ENCODE measurements at regions not wholly inside any gene's neighbourhood (a gene's known extent, or its start where the extent isn't known, plus 50 kb on each side); places are given as distances from the start of the nearest gene placed in this dataset.

GRCh38 chr3:24804095-24804494, 309.4 kb upstream of the THRB start:
- TF ChIP-seq CTCF (IDR thresholded peaks at IDR 0.05; ENCODE audit: poor library complexity, severe bottlenecking) (no peak), RAD21 (conservative IDR thresholded peaks at IDR 0.05) (no peak), SMC3 (conservative IDR thresholded peaks at IDR 0.05; ENCODE audit: poor library complexity) (no peak), TAF1 (IDR thresholded peaks at IDR 0.05; ENCODE audit: low read depth) (no peak)
